Epithelial cell of proximal tubule (primary cell): ENCODE measurements at regions not wholly inside any gene's neighbourhood (a gene's known extent, or its start where the extent isn't known, plus 50 kb on each side); places are given as distances from the start of the nearest gene placed in this dataset.
"Not testable (repeated sequence)": the region's sequence is repeated elsewhere in the genome, so short reads cannot be mapped to it uniquely, and the experiment has no call there.

Experiments used
- DNase-seq: peaks from one replicate; pipeline ENCODE4 v3.0.0-alpha.2; 2011; ENCODE audit warnings: low read depth
- H3K4me3 ChIP-seq: 2 replicates; pipeline ENCODE4 v1.5.1; 2011; ENCODE audit warnings: low read depth, mild to moderate bottlenecking, low read length
- CTCF ChIP-seq: conservative IDR thresholded peaks from 2 replicates; pipeline ENCODE4 v1.5.1; 2012; ENCODE audit warnings: low read depth, mild to moderate bottlenecking, low read length

- DNase-seq: no peak
- TF ChIP-seq CTCF: no peak
- no peak overlapping the region for H3K4me3 ChIP-seq
Observed at GRCh38 chr4:188658958-188659522, 519.8 kb downstream of the TRIML1 start.

GRCh38 chr4:188660796-188661195 is 521.6 kb downstream of the TRIML1 start:
- DNase-seq: no peak

GRCh38 chr4:188661502-188661901 is 522.3 kb downstream of the TRIML1 start:
- H3K4me3 ChIP-seq: no peak overlapping the region
- no peak for TF ChIP-seq CTCF
- DNase-seq: no peak

More at GRCh38 chr4:188660796-188661195, 521.6 kb downstream of the TRIML1 start:
- no peak for TF ChIP-seq CTCF
- H3K4me3 ChIP-seq: no peak overlapping the region

GRCh38 chr4:188663369-188663768 is 524.1 kb downstream of the TRIML1 start:
- no peak for TF ChIP-seq CTCF
- no peak for DNase-seq
- H3K4me3 ChIP-seq: no peak overlapping the region

GRCh38 chr4:188665491-188666457 is 526.5 kb downstream of the TRIML1 start:
- no peak for DNase-seq
- H3K4me3 ChIP-seq: no peak overlapping the region
- TF ChIP-seq CTCF: no peak

- DNase-seq, H3K4me3 ChIP-seq: not testable (repeated sequence)
Observed at GRCh38 chr4:188678691-188679090, 539.5 kb downstream of the TRIML1 start.

GRCh38 chr4:188680004-188680666 is 540.9 kb downstream of the TRIML1 start:
- no peak overlapping the region for H3K4me3 ChIP-seq
- DNase-seq: no peak
- TF ChIP-seq CTCF: no peak
